ENCODE measurements at regions not wholly inside any gene's neighbourhood (a gene's known extent, or its start where the extent isn't known, plus 50 kb on each side); places are given as distances from the start of the nearest gene placed in this dataset.

DNA sequence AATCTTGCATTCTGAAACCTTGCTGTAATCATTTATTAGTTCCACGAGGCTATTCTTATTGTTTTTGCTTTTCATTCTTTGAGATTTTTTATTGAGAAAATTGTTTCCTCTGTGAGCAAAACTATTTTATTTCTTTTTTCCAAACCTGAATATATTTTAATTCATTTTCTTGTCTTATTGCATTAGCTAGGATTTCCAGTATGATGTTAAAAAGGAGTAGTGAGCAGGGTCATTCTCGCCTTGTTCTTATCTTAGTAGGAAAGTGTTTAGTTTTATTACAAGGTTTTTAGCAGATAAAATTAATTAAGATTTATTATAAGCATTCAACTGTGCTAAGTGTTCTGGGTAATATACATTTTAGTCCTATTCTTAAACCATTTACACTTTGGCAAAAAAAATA is 214.6 kb upstream of the KLF6 start:
- DNase-seq (no peak), FAIRE-seq (no peak), ATAC-seq (no peak)
- intact Hi-C loops (cut with DNase I) = no loop called here
- TF ChIP-seq, protein P1, sequence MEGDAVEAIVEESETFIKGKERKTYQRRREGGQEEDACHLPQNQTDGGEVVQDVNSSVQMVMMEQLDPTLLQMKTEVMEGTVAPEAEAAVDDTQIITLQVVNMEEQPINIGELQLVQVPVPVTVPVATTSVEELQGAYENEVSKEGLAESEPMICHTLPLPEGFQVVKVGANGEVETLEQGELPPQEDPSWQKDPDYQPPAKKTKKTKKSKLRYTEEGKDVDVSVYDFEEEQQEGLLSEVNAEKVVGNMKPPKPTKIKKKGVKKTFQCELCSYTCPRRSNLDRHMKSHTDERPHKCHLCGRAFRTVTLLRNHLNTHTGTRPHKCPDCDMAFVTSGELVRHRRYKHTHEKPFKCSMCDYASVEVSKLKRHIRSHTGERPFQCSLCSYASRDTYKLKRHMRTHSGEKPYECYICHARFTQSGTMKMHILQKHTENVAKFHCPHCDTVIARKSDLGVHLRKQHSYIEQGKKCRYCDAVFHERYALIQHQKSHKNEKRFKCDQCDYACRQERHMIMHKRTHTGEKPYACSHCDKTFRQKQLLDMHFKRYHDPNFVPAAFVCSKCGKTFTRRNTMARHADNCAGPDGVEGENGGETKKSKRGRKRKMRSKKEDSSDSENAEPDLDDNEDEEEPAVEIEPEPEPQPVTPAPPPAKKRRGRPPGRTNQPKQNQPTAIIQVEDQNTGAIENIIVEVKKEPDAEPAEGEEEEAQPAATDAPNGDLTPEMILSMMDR (IDR thresholded peaks at IDR 0.05) = no peak
- no peaks in the 10 kb centered on the region for H3K9me3 ChIP-seq
- no peaks in the 10 kb centered on the region for H3K4me1 ChIP-seq
- no peak overlapping the region for H3K4me3 ChIP-seq
- 48 to 54% methylated on average over 2 of the region's 2 CpGs for WGBS, 2 donors
- H3K27ac ChIP-seq = no peak overlapping the region
- no peaks in the 10 kb centered on the region for H3K36me3 ChIP-seq
- no peaks in the 10 kb centered on the region for H3K27me3 ChIP-seq

- H3K36me3 ChIP-seq = no peaks in the 10 kb centered on the region
- DNase-seq (no peak), FAIRE-seq (no peak), ATAC-seq (no peak)
- no peaks in the 10 kb centered on the region for H3K4me1 ChIP-seq
- H3K9me3 ChIP-seq = no peaks in the 10 kb centered on the region
- 56 to 74% methylated on average over 4 of the region's 4 CpGs for WGBS, 2 donors
- no peak overlapping the region for H3K4me3 ChIP-seq
- intact Hi-C loops (cut with DNase I) = no loop called here
- H3K27ac ChIP-seq = no peak overlapping the region
- TF ChIP-seq, protein P1 (IDR thresholded peaks at IDR 0.05) = no peak
- no peaks in the 10 kb centered on the region for H3K27me3 ChIP-seq
Measured at GRCh38 chr10:3996697-3997096, 211.7 kb upstream of the KLF6 start.

- WGBS, 2 donors = 53 to 57% methylated on average over 8 of the region's 8 CpGs
- FAIRE-seq = no peak
- intact Hi-C loops (cut with DNase I) = no loop called here
Measured at GRCh38 chr10:3995302-3996210, 210.5 kb upstream of the KLF6 start.

GRCh38 chr10:3992382-3993178 is 207.6 kb upstream of the KLF6 start:
- no peaks in the 10 kb centered on the region for H3K36me3 ChIP-seq
- no peaks in the 10 kb centered on the region for H3K9me3 ChIP-seq
- FAIRE-seq (no peak), ATAC-seq (no peak), DNase-seq (no peak)
- intact Hi-C loops (cut with DNase I) = no loop called here
- WGBS, 2 donors = 46 to 58% methylated on average over 16 of the region's 16 CpGs
- H3K27ac ChIP-seq = no peak overlapping the region
- no peaks in the 10 kb centered on the region for H3K27me3 ChIP-seq
- H3K4me1 ChIP-seq = no peaks in the 10 kb centered on the region
- TF ChIP-seq, protein P1 (IDR thresholded peaks at IDR 0.05) = no peak
- no peak overlapping the region for H3K4me3 ChIP-seq

More at GRCh38 chr10:3995302-3996210, 210.5 kb upstream of the KLF6 start:
- Histone ChIP-seq H3K9me3 (no peaks in the 10 kb centered on the region), H3K4me3 (no peak overlapping the region), H3K27me3 (no peaks in the 10 kb centered on the region), H3K27ac (no peak overlapping the region), H3K36me3 (no peaks in the 10 kb centered on the region), H3K4me1 (no peaks in the 10 kb centered on the region)
- DNase-seq = no peak
- no peak for ATAC-seq
- TF ChIP-seq, protein P1 (IDR thresholded peaks at IDR 0.05) = no peak

Measured in pancreas (tissue), 10 donors.